Endothelial cell of umbilical vein (primary cell): ENCODE measurements at regions not wholly inside any gene's neighbourhood (a gene's known extent, or its start where the extent isn't known, plus 50 kb on each side); places are given as distances from the start of the nearest gene placed in this dataset.

ENCODE experiments used
- BruUV-seq: library from RNA; stranded (reverse); fragments of 400-500 nt; replicated peaks from 2 replicates; lab custom pipeline; 2021; lab: Mats Ljungman, UMichigan
- CTCF ChIA-PET: fragments of 300-600, 350-600 bp; sonication (Branson Sonifier 250); formaldehyde crosslinking; loops from one replicate; lab custom pipeline; 2021; ENCODE audit warnings: antibody characterized with exemption, inconsistent platforms; lab: Charles Lee
- POLR2A ChIA-PET: fragments of 300-600, 350-600 bp; sonication (Branson Sonifier 250); formaldehyde crosslinking; loops from one replicate; lab custom pipeline; 2021; ENCODE audit warnings: antibody characterized with exemption, inconsistent platforms; lab: Charles Lee
- DNase-seq: peaks from one replicate; pipeline ENCODE4 v3.0.0-alpha.2; 2011; ENCODE audit warnings: low read depth, low spot score
- FAIRE-seq: peaks from 2 replicates; lab custom pipeline; 2011; peaks lifted over from hg19 to GRCh38; lab: Jason Lieb, UNC
- H2AFZ ChIP-seq: 2 replicates; pipeline ENCODE4 v1.6.0; 2012; ENCODE audit warnings: low read depth, low read length, control low read depth, inconsistent platforms
- H3K27ac ChIP-seq: 2 replicates; pipeline ENCODE4 v1.5.1; 2011; ENCODE audit warnings: low read depth, mild to moderate bottlenecking, control low read depth, low read length, moderate library complexity; ENCODE audit not compliant: insufficient read depth
- H3K27me3 ChIP-seq, 2 experiments: 2 replicates each; pipeline versions ENCODE4 v1.6.0 to v1.6.1; 2011; ENCODE audit warnings: low read length in 2 of 2, mixed read lengths in 1 of 2; ENCODE audit not compliant: control insufficient read depth in 2 of 2, insufficient read depth in 2 of 2
- H3K36me3 ChIP-seq, 2 experiments: 2 replicates in 1 of 2; 3 replicates in 1 of 2; pipeline ENCODE4 v1.5.1; 2011; ENCODE audit warnings: low read length in 2 of 2, mild to moderate bottlenecking in 1 of 2, moderate library complexity in 1 of 2; ENCODE audit not compliant: control insufficient read depth in 2 of 2, insufficient read depth in 2 of 2; ENCODE audit errors: extremely low read depth in 1 of 2
- H3K4me1 ChIP-seq: 3 replicates; pipeline ENCODE4 v1.5.1; 2011; ENCODE audit warnings: mild to moderate bottlenecking, low read length; ENCODE audit not compliant: control insufficient read depth, insufficient read depth; ENCODE audit errors: extremely low read depth
- H3K4me2 ChIP-seq: 2 replicates; pipeline ENCODE4 v1.6.1; 2011; ENCODE audit warnings: low read length, control low read depth, mixed read lengths; ENCODE audit not compliant: insufficient read depth
- H3K4me3 ChIP-seq, 3 experiments: fragments of 200-600 bp in 1 of 3; sonication (generic), shearing (Covaris generic) in 1 of 3; replicated peaks in 1 of 3; 2 replicates each; pipeline ENCODE4 v1.5.1; 2011 to 2016; ENCODE audit warnings: control low read depth in 3 of 3, low read length in 3 of 3, mild to moderate bottlenecking in 2 of 3, inconsistent platforms in 1 of 3, low read depth in 1 of 3, moderate library complexity in 1 of 3; ENCODE audit not compliant: insufficient read depth in 1 of 3
- H3K79me2 ChIP-seq: 2 replicates; pipeline ENCODE4 v1.6.0; 2012; ENCODE audit warnings: low read length, inconsistent platforms; ENCODE audit not compliant: control insufficient read depth, insufficient read depth
- H3K9ac ChIP-seq: replicated peaks from 2 replicates; pipeline ENCODE3; 2011; ENCODE audit warnings: low read length, control low read depth; ENCODE audit not compliant: insufficient read depth; ENCODE audit errors: extremely low read depth
- H3K9me1 ChIP-seq: replicated peaks from 3 replicates; pipeline ENCODE4 v1.6.0; 2011; ENCODE audit warnings: mild to moderate bottlenecking, low read length; ENCODE audit not compliant: control insufficient read depth, insufficient read depth; ENCODE audit errors: extremely low read depth
- H3K9me3 ChIP-seq: replicated peaks from 2 replicates; pipeline ENCODE4 v1.5.1; 2012; ENCODE audit warnings: low read length, inconsistent platforms; ENCODE audit not compliant: control insufficient read depth, insufficient read depth
- H4K20me1 ChIP-seq: replicated peaks from 2 replicates; pipeline ENCODE3; 2011; ENCODE audit warnings: mild to moderate bottlenecking, low read length; ENCODE audit not compliant: control insufficient read depth, insufficient read depth; ENCODE audit errors: extremely low read depth
- EZH2 ChIP-seq: IDR thresholded peaks from 2 replicates; pipeline ENCODE4 v1.6.1; 2012; ENCODE audit warnings: borderline replicate concordance, low read depth, mild to moderate bottlenecking, moderate library complexity, low read length, inconsistent platforms; ENCODE audit not compliant: severe bottlenecking
- FOS ChIP-seq: IDR thresholded peaks from 2 replicates; pipeline ENCODE4 v1.6.1; 2011; ENCODE audit warnings: mild to moderate bottlenecking, low read length, moderate library complexity, borderline replicate concordance; ENCODE audit not compliant: insufficient read depth
- GATA2 ChIP-seq: IDR thresholded peaks from 2 replicates; pipeline ENCODE4 v1.7.0; 2011; ENCODE audit warnings: low read depth, mild to moderate bottlenecking, moderate library complexity, mixed read lengths, low read length; ENCODE audit not compliant: insufficient read length, insufficient read depth
- JUN ChIP-seq: IDR thresholded peaks from 2 replicates; pipeline ENCODE4 v1.6.1; 2011; ENCODE audit warnings: borderline replicate concordance, low read depth; ENCODE audit not compliant: insufficient read length, insufficient read depth
- MAX ChIP-seq: IDR thresholded peaks from 2 replicates; pipeline ENCODE4 v1.6.1; 2011; ENCODE audit not compliant: insufficient read depth, insufficient read length
- MYC ChIP-seq: IDR thresholded peaks from one replicate; pipeline ENCODE4 v1.6.1; 2011; ENCODE audit warnings: mild to moderate bottlenecking, low read depth, low read length
- POLR2A ChIP-seq: IDR thresholded peaks from 2 replicates; pipeline ENCODE4 v1.6.1; 2012; ENCODE audit warnings: low read depth, mild to moderate bottlenecking, control low read depth, low read length
- POLR2AphosphoS5 ChIP-seq: IDR thresholded peaks from 2 replicates; pipeline ENCODE4 v1.6.1; 2012; ENCODE audit warnings: low read depth, mild to moderate bottlenecking, control low read depth, low read length, moderate library complexity; ENCODE audit not compliant: insufficient read depth
- dilution Hi-C: fragments of 300-500 bp; cut with MboI; formaldehyde crosslinking; loops from one replicate; pipeline ENCODE4 v1.15.0; 2019; ENCODE audit warnings: low sequenced_read_pairs; ENCODE audit not compliant: extremely low pct_ligation_motif_present
- intact Hi-C: fragments of 100-400 bp; cut with micrococcal nuclease; formaldehyde crosslinking; loops from one replicate; pipeline ENCODE4 v1.10.0; 2022
- TF ChIP-seq, protein P1 (sequence below), 2 donors: IDR thresholded peaks; 1 replicate in 1 of 2; 2 replicates in 1 of 2; pipeline ENCODE4 v1.5.1; 2011; ENCODE audit warnings: low read length in 2 of 2, mild to moderate bottlenecking in 2 of 2, moderate library complexity in 2 of 2, control low read depth in 1 of 2, inconsistent platforms in 1 of 2, low read depth in 1 of 2; ENCODE audit not compliant: insufficient read depth in 1 of 2; ENCODE audit errors: extremely low read depth in 1 of 2

DNA sequence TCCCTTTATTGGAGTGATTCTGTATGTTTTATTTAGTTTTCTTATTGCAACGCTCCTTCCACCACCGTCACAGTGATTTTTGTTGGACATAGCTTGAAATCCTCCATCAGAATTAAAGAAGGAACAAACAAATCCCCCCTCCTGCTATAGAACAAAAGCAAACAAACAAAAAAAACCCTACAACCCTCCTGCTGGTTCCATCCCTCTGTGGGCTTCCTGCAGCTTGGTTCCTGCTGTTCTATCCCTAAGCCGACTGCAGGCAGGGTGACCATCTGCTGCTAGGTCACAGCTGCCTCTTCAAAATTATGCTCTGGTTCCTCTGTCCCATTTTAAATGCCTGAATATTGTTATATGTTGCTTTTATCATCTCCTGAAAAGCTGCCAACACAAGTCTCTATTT, 116.8 kb upstream of the AGA start:
- FAIRE-seq, result no peak
- ChIA-PET POLR2A (no interaction called here), CTCF (no interaction called here)
- Histone ChIP-seq H3K9me1 (no peaks in the 10 kb centered on the region), H3K79me2 (no peaks in the 10 kb centered on the region), H3K4me3 (no peak overlapping the region), H3K36me3 (no peaks in the 10 kb centered on the region), H3K4me2 (no peak overlapping the region), H3K4me1 (no peaks in the 10 kb centered on the region), H3K9me3 (no peaks in the 10 kb centered on the region), H3K27me3 (no peaks in the 10 kb centered on the region), H3K9ac (no peak overlapping the region), H3K27ac (no peak overlapping the region), H4K20me1 (no peaks in the 10 kb centered on the region), H2AFZ (no peak overlapping the region)
- no peak for TF ChIP-seq MYC
- no peak for TF ChIP-seq GATA2
- no peak for TF ChIP-seq POLR2A
- no peak for TF ChIP-seq EZH2
- no peak for TF ChIP-seq POLR2AphosphoS5
- no peak for TF ChIP-seq FOS
- TF ChIP-seq MAX, result no peak
- no peak for TF ChIP-seq JUN
- TF ChIP-seq, protein P1, sequence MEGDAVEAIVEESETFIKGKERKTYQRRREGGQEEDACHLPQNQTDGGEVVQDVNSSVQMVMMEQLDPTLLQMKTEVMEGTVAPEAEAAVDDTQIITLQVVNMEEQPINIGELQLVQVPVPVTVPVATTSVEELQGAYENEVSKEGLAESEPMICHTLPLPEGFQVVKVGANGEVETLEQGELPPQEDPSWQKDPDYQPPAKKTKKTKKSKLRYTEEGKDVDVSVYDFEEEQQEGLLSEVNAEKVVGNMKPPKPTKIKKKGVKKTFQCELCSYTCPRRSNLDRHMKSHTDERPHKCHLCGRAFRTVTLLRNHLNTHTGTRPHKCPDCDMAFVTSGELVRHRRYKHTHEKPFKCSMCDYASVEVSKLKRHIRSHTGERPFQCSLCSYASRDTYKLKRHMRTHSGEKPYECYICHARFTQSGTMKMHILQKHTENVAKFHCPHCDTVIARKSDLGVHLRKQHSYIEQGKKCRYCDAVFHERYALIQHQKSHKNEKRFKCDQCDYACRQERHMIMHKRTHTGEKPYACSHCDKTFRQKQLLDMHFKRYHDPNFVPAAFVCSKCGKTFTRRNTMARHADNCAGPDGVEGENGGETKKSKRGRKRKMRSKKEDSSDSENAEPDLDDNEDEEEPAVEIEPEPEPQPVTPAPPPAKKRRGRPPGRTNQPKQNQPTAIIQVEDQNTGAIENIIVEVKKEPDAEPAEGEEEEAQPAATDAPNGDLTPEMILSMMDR (IDR thresholded peaks at IDR 0.05; ENCODE audit: extremely low read depth in 1 of 2, insufficient read depth in 1 of 2, low read depth in 1 of 2, low read length in 2 of 2), result no peak
- dilution Hi-C loops (no loop called here), intact Hi-C loops (loop anchor here (10.0 kb wide), 1 partner anchor 304 kb away; no protein-coding TSS in a partner anchor)
- BruUV-seq, result no TSS peak
- no peak for DNase-seq
